ENCODE measurements at regions not wholly inside any gene's neighbourhood (a gene's known extent, or its start where the extent isn't known, plus 50 kb on each side); places are given as distances from the start of the nearest gene placed in this dataset.

DNA sequence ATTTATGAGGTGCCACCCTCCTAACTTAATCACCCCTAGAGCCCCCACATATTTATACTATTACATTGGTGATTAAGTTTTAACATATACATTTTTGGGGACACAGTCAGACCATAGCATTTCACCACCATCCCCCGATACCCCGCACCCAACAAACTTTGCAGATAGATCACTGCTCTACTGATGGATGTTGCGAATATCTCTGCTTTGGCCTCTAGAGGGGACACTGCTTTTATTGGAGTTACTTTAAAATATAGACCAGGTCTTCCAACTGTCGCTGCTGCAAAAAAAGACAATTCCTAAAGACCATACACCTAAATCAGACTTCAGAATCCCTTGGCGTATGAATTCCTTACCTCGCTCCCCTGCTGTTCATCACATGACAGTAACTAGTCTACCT is 115.8 kb upstream of the FSHR start:
- TF ChIP-seq, protein P1, sequence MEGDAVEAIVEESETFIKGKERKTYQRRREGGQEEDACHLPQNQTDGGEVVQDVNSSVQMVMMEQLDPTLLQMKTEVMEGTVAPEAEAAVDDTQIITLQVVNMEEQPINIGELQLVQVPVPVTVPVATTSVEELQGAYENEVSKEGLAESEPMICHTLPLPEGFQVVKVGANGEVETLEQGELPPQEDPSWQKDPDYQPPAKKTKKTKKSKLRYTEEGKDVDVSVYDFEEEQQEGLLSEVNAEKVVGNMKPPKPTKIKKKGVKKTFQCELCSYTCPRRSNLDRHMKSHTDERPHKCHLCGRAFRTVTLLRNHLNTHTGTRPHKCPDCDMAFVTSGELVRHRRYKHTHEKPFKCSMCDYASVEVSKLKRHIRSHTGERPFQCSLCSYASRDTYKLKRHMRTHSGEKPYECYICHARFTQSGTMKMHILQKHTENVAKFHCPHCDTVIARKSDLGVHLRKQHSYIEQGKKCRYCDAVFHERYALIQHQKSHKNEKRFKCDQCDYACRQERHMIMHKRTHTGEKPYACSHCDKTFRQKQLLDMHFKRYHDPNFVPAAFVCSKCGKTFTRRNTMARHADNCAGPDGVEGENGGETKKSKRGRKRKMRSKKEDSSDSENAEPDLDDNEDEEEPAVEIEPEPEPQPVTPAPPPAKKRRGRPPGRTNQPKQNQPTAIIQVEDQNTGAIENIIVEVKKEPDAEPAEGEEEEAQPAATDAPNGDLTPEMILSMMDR (IDR thresholded peaks at IDR 0.05) = no peak
- no peak for TF ChIP-seq POLR2A (IDR thresholded peaks at IDR 0.05)
- TF ChIP-seq POLR2AphosphoS5 (IDR thresholded peaks at IDR 0.05) = no peak
- Histone ChIP-seq H3K4me1 (no peaks in the 10 kb centered on the region), H3K27me3 (no peaks in the 10 kb centered on the region), H3K36me3 (no peaks in the 10 kb centered on the region), H3K27ac (no peak overlapping the region), H3K9me3 (no peaks in the 10 kb centered on the region), H3K4me3 (no peak overlapping the region)
- intact Hi-C loops (cut with DNase I; ENCODE audit: low total_unique reads) = no loop called here
- no peak for DNase-seq (ENCODE audit: low spot score in 2 of 2)

DNA sequence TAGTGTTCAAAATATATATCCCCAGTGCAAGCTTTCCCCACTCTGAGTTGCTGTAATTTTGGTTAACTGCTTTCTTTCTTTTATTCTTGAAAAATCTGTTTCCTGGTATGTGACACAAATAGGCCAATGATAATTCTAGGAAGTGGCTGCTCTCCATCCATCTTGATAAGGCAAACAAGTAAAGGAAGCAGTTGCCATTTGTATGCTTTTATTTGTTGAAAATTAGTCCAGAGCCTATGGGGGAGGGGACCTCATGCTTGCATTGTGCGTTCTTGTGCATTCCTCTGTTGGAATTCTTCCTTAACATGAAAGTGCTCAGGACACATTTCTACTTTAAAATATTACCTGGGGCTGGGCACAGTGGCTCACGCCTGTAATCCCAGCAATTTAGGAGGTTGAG is 111.2 kb upstream of the FSHR start:
- H3K4me1 ChIP-seq = no peaks in the 10 kb centered on the region
- no peaks in the 10 kb centered on the region for H3K27me3 ChIP-seq
- TF ChIP-seq, protein P1 (IDR thresholded peaks at IDR 0.05) = no peak
- TF ChIP-seq POLR2A (IDR thresholded peaks at IDR 0.05) (no peak), POLR2AphosphoS5 (IDR thresholded peaks at IDR 0.05) (no peak)
- intact Hi-C loops (cut with DNase I; ENCODE audit: low total_unique reads) = no loop called here
- H3K4me3 ChIP-seq = no peak overlapping the region
- no peak overlapping the region for H3K27ac ChIP-seq
- DNase-seq (ENCODE audit: low spot score in 2 of 2) = no peak
- H3K9me3 ChIP-seq = no peaks in the 10 kb centered on the region
- no peaks in the 10 kb centered on the region for H3K36me3 ChIP-seq

DNA sequence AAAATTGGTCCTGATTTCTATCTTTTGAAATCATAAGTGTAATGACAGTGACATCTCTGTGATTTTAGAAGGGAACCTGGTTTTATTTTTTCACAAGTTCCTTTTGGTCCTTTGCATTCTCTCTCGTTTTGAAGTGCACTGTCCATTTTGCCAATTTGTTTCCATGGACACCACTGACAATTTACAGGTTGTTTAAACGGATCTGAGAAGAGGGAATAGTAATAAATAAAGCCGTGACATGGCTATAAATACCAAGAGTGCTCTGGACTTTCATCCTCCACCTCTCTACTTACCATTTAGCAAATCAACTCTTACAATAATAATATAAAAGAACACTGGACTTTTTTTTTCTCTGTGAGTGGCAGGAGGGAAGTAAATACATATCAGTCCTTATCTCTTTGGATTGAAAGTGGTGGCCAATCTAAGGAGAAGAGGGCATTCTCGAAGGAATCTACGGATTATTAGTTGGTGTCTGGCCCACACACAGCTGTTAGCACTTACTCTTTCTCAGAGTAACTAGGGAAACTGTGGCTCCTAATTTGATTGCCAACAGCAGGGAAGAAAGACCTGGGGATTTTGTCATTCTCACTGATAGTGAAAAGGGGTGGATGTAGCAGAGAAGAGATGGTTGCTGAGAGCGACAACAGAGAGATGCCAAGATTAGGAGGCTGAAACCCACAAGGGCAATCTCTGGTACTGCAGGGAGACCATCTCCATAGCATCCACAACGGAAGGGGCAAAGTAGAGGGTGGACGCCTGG is 108.7 kb upstream of the FSHR start:
- Histone ChIP-seq H3K27me3 (no peaks in the 10 kb centered on the region), H3K36me3 (no peaks in the 10 kb centered on the region), H3K4me3 (no peak overlapping the region), H3K9me3 (no peaks in the 10 kb centered on the region), H3K4me1 (no peaks in the 10 kb centered on the region), H3K27ac (no peak overlapping the region)
- DNase-seq (ENCODE audit: low spot score in 2 of 2) = no peak
- intact Hi-C loops (cut with DNase I; ENCODE audit: low total_unique reads) = no loop called here
- TF ChIP-seq, protein P1 (IDR thresholded peaks at IDR 0.05) = no peak
- TF ChIP-seq POLR2AphosphoS5 (IDR thresholded peaks at IDR 0.05) (no peak), POLR2A (IDR thresholded peaks at IDR 0.05) (no peak)

DNA sequence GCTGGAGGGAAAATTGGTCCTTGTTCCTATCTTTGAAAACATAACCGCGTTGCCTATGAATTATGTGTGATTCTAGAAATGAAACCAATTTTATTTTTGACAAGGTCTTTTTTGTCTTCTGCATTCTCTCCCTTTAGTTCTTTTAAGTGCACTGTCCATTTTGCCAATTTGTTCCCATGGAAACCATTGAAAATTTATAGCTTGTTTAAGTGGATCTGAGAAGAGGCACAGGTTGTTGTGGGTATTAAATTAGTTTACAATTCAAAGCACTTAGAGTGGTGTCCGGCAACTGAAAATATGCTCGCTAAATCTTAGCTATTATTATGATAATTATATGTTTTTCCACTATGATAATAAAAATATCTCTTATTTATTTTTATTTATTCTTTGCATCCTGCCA is 107.5 kb upstream of the FSHR start:
- intact Hi-C loops (cut with DNase I; ENCODE audit: low total_unique reads) = no loop called here

GRCh38 chr2:49260979-49261538 is 106.7 kb upstream of the FSHR start:
- intact Hi-C loops (cut with DNase I; ENCODE audit: low total_unique reads) = no loop called here
- no peak for DNase-seq (ENCODE audit: low spot score in 2 of 2)
- Histone ChIP-seq H3K4me1 (no peaks in the 10 kb centered on the region), H3K9me3 (no peaks in the 10 kb centered on the region), H3K27me3 (no peaks in the 10 kb centered on the region), H3K27ac (no peak overlapping the region), H3K36me3 (no peaks in the 10 kb centered on the region), H3K4me3 (no peak overlapping the region)
- no peak for TF ChIP-seq POLR2AphosphoS5 (IDR thresholded peaks at IDR 0.05)
- no peak for TF ChIP-seq POLR2A (IDR thresholded peaks at IDR 0.05)
- TF ChIP-seq, protein P1 (IDR thresholded peaks at IDR 0.05) = no peak

More for the DNA sequence above, 107.5 kb upstream of the FSHR start:
- no peak for DNase-seq (ENCODE audit: low spot score in 2 of 2)
- TF ChIP-seq POLR2AphosphoS5 (IDR thresholded peaks at IDR 0.05) = no peak
- TF ChIP-seq POLR2A (IDR thresholded peaks at IDR 0.05) = no peak
- TF ChIP-seq, protein P1 (IDR thresholded peaks at IDR 0.05) = no peak
- no peak overlapping the region for H3K4me3 ChIP-seq
- H3K36me3 ChIP-seq = no peaks in the 10 kb centered on the region
- no peaks in the 10 kb centered on the region for H3K27me3 ChIP-seq
- no peaks in the 10 kb centered on the region for H3K4me1 ChIP-seq
- no peaks in the 10 kb centered on the region for H3K9me3 ChIP-seq
- no peak overlapping the region for H3K27ac ChIP-seq
